GM21737 (cell line): ENCODE measurements at regions not wholly inside any gene's neighbourhood (a gene's known extent, or its start where the extent isn't known, plus 50 kb on each side); places are given as distances from the start of the nearest gene placed in this dataset.

ENCODE experiments used
- ATAC-seq: cut with Tn5 transposase; IDR thresholded peaks from one replicate; pipeline ENCODE4 v1.9.1; 2021; ENCODE audit warnings: mild to moderate bottlenecking, moderate library complexity; ENCODE audit not compliant: unreplicated experiment

DNA sequence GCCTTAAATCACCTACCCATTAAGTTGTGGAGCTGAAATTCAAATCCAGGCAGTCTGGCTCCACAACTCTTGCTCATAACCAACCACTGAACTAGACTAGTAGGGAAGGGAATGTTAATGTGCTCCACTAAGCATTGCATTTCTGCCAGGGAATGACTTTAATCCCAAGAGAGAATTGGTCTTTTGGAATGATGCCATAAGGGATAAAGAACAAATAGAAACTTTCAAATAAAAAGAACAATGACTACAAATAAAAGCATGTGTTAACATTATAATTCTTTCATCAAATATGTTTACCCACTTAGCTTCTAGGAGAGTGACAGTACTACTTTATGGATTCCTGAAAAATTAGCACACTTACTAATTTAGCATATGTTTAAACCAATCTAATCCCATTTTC, 905.9 kb downstream of the CENPC start:
- no peak for ATAC-seq

DNA sequence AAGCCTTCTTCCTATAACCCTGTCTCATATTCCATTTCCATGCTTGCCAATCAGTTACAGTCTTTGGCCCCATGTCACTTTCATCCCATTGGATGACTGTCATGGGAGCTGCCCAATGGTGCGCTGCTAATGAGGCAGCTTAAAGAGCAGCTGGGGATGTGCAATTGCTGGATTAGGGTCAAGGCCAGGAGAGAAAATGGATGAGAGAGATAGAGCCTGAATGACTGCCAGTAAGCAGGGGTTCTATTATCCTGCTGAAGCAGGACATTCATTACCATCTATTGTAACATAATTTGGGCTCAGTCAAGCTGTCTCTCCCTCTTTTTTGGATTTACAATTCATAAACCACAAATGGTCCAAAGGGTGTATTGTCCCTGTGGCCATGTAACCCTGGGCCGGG, 909.0 kb downstream of the CENPC start:
- no peak for ATAC-seq

DNA sequence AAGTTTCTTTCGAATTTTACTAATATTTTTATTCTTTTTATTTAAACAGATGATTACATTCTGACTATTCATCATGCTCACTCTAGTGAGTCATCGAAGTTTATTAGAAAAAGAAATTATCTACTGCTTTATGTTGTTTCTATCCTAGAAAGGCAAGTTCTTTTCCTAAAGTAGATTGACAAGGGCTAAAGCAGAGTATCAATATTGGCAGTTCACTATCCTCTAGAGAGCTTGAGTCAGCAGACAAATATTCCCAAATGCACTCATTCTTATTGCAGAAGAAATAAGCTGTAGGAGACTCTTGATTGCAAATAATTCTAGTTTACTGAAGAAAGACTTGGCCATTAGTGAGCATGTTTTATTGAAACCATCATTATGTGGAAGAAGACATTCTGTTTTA, 911.8 kb downstream of the CENPC start:
- ATAC-seq = no peak

DNA sequence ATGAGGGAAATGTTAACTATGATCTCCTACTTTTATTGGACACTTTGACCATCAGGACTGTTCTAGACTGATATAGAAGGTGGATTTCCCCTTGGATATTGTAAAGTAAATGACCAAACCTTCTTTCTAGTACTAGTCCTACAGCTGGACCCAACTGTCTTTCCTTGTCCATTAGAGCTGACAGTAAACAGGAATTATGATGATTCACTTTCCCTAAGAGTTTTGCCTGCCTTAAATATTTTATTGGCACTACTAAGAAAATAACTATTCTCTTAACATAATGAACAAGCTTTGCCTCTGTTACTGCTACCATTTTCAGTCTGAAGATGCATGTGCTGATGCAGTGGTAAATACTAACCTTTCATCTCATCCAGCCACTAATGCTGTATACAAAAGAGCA, 915.4 kb downstream of the CENPC start:
- no peak for ATAC-seq

DNA sequence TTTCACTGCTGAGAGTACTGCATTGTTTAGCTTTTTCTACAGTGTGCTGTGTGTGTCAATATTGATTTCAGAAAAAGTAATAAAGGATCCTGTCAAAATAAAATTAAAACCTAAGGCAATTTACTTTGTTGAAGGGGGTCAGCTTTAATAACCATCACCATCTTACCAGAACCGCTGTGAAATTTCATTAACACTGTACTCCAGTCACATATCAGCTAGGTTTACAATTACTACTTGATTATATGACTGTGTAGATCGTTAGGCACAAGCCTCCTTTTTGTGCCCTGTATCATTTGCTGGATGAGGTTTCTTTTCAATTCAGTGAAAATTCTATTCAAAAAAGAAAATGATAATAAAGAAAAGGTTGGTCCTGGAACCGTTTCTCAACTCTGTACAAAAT, 917.2 kb downstream of the CENPC start:
- ATAC-seq = no peak

DNA sequence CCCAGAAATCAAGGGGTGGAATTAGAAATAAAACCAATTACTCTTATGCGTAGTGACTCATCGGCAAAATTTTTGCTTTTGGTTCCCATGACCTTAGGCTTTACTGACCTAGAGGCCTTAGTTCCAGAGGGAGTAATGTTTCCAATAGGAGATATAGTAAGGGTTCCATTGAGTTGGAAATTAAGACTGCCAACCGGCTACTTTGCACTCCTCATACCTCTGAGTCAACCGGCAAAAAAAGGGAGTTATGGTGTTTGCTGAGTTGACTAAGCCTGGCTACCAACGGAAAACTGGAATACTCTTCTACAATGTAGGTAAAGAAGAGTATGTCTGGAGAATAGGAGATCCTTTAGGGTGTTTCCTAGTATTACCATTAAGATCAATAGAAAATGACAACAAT, 919.8 kb downstream of the CENPC start:
- ATAC-seq = no peak

DNA sequence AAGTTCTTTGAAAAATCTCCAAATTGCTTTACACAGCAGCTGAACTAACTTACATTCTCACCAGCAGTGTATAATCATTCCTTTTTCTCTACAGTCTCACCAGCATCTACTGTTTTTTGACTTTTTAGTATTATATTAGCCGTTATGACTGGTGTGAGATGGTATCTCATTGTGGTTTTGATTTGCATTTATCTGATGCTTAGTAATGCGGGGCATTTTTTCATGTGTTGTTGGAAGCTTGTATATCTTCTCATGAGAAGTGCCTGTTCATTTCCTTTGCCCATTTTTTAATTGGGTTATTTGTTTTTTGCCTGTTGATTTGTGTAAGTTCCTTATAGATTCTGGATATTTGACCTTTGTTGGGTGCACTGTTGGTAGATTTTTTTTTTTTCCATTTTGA, 931.7 kb downstream of the CENPC start:
- no peak for ATAC-seq

DNA sequence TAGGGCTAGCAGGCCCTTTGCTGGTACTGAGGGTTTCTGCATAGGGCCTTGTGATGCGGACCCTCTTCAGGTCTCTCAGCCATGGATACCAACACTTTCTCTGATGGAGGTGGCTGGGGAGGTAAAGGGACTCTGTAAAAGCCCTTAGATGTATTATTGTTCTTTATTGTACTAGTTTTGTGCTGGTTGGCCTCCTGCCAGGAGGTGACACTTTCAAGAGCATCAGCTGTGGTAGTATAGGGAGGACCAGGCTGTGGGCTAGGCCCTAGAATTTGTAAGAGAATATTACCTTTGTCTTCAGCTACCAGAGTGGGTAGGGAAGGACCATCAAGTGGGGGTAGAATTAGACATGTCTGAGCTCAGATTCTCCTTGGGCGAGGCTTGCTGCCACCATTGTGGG, 936.3 kb downstream of the CENPC start:
- ATAC-seq = no peak

- ATAC-seq = no peak
Observed at GRCh38 chr4:66606908-66607307, 936.6 kb upstream of the EPHA5 start.

- no peak for ATAC-seq
Observed at GRCh38 chr4:66606215-66606614, 935.9 kb upstream of the EPHA5 start.

DNA sequence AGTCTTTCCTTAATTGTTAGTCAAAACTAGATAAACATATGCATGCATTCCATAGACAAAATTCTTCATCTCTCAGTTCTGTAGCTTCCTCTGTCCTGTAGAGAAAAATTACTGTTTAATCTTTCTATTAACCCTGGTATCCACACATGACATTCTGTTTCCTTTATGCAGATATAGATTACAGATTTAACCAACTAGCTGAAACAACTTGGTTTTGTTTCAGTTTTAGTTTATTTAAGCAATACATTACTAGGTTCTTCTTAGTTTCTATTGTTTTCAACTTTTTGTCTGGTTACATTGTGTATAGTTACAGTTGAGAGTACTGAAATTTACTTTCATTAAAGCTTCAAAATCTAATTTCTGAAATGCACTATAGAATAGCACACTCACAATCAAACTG, 933.9 kb upstream of the EPHA5 start:
- ATAC-seq = no peak

DNA sequence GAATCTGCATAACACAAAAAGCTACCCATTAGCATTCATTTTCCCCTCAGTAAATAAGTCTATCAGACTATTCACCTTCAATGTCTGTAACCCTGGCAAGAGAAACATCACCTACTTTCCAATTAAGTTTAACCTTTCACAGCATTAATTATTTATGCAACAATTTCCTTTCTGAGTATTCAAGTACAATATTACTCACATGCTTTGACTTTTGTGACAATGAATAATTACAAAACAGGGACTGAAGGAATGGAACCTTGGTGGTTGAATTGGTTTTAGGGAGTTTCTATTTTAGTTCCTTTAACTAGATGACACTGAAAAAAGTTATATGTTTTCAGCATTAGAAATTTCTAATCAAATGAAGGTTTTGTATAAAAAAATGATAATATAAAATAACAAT, 932.3 kb upstream of the EPHA5 start:
- no peak for ATAC-seq

DNA sequence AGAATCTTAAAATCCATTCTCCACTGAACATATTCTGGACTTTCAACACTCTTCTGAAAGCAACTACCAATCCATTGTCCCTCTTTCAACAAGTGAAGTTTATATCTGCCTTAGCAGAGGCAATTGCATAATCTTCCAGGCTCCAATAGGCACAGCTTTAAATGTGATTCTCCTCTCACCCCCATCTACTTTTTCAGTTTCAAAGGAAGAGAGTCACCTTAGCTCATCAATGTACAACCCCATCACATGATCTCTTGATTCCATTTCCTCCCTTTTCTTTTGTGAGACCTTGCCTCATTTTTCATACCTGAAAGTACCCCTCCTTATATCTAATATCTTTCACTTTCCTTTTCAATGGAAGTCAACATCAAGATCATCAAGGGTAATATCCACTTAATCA, 921.7 kb upstream of the EPHA5 start:
- no peak for ATAC-seq

GRCh38 chr4:66590488-66591215, 920.4 kb upstream of the EPHA5 start:
- no peak for ATAC-seq

DNA sequence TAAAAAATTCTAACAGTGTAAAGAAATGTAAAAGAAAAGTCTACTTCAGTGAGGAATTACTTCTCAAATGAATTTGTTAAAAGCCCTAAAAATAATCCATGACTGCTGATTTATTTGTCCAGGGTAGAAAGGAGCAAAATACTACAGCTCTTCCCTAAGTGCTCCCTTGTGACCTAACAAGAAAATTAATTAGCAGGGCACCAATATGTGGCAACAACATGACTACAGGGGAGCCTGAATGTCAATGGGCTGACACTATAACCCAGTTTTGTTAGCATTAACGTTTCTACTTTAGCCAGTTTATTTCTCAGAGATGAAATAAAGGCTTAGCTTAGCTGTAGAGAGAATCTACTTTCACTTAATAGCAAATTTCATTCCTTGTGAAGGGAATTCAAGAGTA, 918.9 kb upstream of the EPHA5 start:
- no peak for ATAC-seq

DNA sequence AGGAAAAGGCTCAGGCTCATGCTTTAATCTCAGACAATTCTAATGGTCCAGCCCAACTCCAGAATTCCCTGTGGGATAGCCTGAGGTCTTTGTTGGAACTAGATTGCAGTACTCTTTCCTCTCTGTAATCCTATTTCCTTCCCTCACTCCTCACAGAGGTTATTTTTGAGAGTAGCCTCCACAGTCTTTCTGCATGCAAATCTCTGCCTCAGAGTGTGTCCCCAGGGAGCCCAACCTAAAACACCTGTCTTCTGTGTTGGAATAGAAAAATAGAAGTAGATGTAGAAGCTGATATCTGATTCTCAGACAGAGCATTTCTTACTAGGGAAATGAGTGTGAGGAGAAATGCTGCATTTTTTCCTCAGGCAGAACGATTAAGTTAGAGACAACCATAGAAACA, 915.5 kb upstream of the EPHA5 start:
- no peak for ATAC-seq

GRCh38 chr4:66577922-66578321, 907.6 kb upstream of the EPHA5 start:
- ATAC-seq = no peak

GRCh38 chr4:66575008-66575696, 904.9 kb upstream of the EPHA5 start:
- no peak for ATAC-seq

DNA sequence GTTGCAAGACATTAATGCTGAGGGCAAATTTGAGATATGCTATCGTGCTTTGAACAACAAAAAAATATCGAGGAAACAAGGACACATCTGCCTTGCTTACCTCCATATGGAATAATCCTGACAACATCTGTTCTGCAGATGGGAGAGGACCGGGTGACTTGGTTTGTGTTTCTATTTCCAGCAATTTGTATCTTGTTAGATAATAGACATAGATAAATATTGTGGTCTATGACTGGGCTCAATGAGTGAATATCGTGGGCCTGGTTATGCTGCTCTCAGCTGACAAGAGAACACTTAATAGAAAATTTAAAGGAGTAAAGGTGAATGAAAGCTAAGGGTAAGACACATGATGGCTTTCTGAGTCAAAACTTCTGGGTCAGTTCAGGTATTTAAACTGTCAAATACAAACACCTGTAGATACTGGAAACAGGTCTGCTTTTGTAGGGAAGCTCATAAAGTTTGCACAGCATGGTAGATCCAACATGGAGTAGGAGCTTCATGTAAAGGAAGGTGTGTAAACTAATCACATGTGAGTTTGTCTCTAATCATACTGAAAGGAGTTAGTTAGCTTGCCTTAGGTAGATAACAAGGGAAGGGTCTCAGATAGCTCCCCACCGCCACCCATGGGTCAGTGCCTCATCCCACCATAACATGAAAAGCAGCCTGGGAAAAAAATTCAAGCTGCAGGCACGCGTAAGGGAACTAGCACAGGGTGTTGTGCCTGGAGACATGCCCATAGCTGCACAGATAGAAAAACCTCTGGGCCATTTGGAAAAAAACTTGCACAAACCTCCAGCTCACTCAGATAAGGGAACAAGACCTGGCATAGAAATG, 904.1 kb upstream of the EPHA5 start:
- no peak for ATAC-seq

DNA sequence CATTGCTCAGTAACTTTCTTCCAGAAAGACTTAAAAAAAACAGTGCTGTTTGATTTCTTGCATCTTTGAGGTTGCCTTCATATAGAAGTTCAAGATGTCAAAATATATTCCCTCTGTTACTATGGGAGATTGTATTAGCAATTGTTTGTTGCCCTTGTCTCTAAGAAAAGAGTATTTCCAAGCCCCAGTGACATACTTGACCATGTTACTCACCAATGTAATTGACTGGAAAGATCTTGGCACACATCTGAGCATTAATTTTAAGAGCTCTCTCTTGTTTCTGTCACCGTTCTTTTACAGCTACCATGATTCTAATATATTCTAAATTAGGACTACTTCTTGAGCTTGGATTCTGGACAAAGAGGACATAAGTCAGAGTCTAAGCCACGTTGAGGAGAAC, 902.7 kb upstream of the EPHA5 start:
- ATAC-seq = no peak

DNA sequence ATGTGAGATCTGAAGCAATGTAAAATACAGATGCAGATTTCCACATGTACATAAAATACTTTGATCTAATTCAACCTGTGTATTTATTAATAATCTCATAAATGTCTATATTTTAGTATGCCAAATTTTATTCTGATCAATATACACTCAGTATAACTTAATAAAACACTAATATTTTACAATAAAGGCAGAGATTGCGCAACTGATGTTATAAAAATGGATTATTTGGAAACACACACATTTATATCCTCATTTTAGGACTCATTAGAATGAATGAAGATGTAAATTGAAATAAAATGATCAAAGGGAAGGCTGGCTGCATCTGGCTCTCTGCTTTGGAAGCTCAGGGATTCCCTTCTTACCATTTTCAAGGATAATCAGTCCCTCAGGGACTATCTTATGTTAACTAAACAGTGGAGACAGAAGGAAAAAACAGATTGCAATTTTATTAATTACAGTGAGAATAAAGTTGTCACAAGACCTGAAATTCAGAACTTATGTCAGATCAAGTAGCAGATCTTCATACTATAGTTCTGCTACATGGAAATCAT, 900.9 kb upstream of the EPHA5 start:
- no peak for ATAC-seq

- no peak for ATAC-seq
Observed at GRCh38 chr4:66569228-66569627, 898.9 kb upstream of the EPHA5 start.
